NCI-H2227 (cell line): ENCODE measurements at regions not wholly inside any gene's neighbourhood (a gene's known extent, or its start where the extent isn't known, plus 50 kb on each side); places are given as distances from the start of the nearest gene placed in this dataset.
A peak's percentile ranks its signal among the peaks of the same experiment; 100 is the strongest.

Source experiments
- DNase-seq: peaks from one replicate; lab custom pipeline; 2025; ENCODE audit not compliant: unreplicated experiment; lab: John Stamatoyannopoulos, UW

- peak; percentile 27 for DNase-seq
These were observed 182.5 kb downstream of the VRK1 start for GRCh38 chr14:96979611-96980074.

- DNase-seq: no peak
These were observed 183.7 kb downstream of the VRK1 start for GRCh38 chr14:96980835-96981234.

- no peak for DNase-seq
These were observed 189.3 kb downstream of the VRK1 start for GRCh38 chr14:96986256-96987085.

- DNase-seq: no peak
These were observed 189.9 kb downstream of the VRK1 start for GRCh38 chr14:96987086-96987474.

- DNase-seq: no peak
These were observed 190.6 kb downstream of the VRK1 start for GRCh38 chr14:96987771-96988170.

GRCh38 chr14:96989306-96989705 lies 192.1 kb downstream of the VRK1 start:
- no peak for DNase-seq

- DNase-seq: no peak
These were observed 194.0 kb downstream of the VRK1 start for GRCh38 chr14:96991226-96991625.

GRCh38 chr14:96994999-96995398 lies 197.8 kb downstream of the VRK1 start:
- no peak for DNase-seq

- no peak for DNase-seq
These were observed 200.1 kb downstream of the VRK1 start for GRCh38 chr14:96997269-96997668.

- DNase-seq: no peak
These were observed 200.8 kb downstream of the VRK1 start for GRCh38 chr14:96997996-96998395.

- DNase-seq: no peak
These were observed 202.5 kb downstream of the VRK1 start for GRCh38 chr14:96999654-97000155.

GRCh38 chr14:97002454-97002853 lies 205.3 kb downstream of the VRK1 start:
- no peak for DNase-seq

GRCh38 chr14:97005934-97006333 lies 208.8 kb downstream of the VRK1 start:
- no peak for DNase-seq

GRCh38 chr14:97010491-97011160 lies 213.4 kb downstream of the VRK1 start:
- DNase-seq: no peak

GRCh38 chr14:97013878-97014277 lies 216.7 kb downstream of the VRK1 start:
- no peak for DNase-seq

GRCh38 chr14:97021001-97021400 lies 223.8 kb downstream of the VRK1 start:
- no peak for DNase-seq

- peak; percentile 20 for DNase-seq
These were observed 224.5 kb downstream of the VRK1 start for GRCh38 chr14:97021571-97022168.

GRCh38 chr14:97022741-97023140 lies 225.6 kb downstream of the VRK1 start:
- DNase-seq: no peak

- no peak for DNase-seq
These were observed 226.7 kb downstream of the VRK1 start for GRCh38 chr14:97023871-97024270.

GRCh38 chr14:97024300-97024699 lies 227.1 kb downstream of the VRK1 start:
- DNase-seq: no peak

- DNase-seq: no peak
These were observed 228.5 kb downstream of the VRK1 start for GRCh38 chr14:97025722-97026121.
